WTC11 (cell line): ENCODE measurements at regions not wholly inside any gene's neighbourhood (a gene's known extent, or its start where the extent isn't known, plus 50 kb on each side); places are given as distances from the start of the nearest gene placed in this dataset.

Experiments used
- ATAC-seq: fragments of 200-7000 bp; cut with Tn5 transposase; 2 replicates; pipeline ENCODE4 v1.10.0; 2021; ENCODE audit warnings: mild to moderate bottlenecking, moderate library complexity
- CTCF ChIA-PET: fragments of 300-600 bp; sonication (Branson Sonifier 250); formaldehyde crosslinking; loops from one replicate; lab custom pipeline; 2021; ENCODE audit warnings: antibody characterized with exemption; lab: Charles Lee
- POLR2A ChIA-PET: fragments of 350-600 bp; sonication (Branson Sonifier 250); formaldehyde crosslinking; loops from one replicate; lab custom pipeline; 2021; ENCODE audit warnings: antibody characterized with exemption; lab: Charles Lee
- DNase-seq: peaks from one replicate; pipeline ENCODE4 v3.0.0; 2021; ENCODE audit warnings: low spot score
- H3K27ac Mint-ChIP-seq: 2 replicates; pipeline ENCODE4 v1.8.0; 2021; ENCODE audit warnings: mixed read lengths
- H3K27me3 Mint-ChIP-seq: 2 replicates; pipeline ENCODE4 v1.8.0; 2021; ENCODE audit warnings: low read depth, mild to moderate bottlenecking, moderate library complexity, mixed read lengths
- H3K36me3 Mint-ChIP-seq: 2 replicates; pipeline ENCODE4 v1.8.0; 2021; ENCODE audit warnings: mixed read lengths
- H3K4me1 Mint-ChIP-seq: 2 replicates; pipeline ENCODE4 v1.8.0; 2022; ENCODE audit warnings: mixed read lengths
- H3K4me3 Mint-ChIP-seq: 2 replicates; pipeline ENCODE4 v1.8.0; 2021; ENCODE audit warnings: mild to moderate bottlenecking, moderate library complexity, mixed read lengths
- H3K9me3 Mint-ChIP-seq: 2 replicates; pipeline ENCODE4 v1.8.0; 2021; ENCODE audit warnings: mixed read lengths
- CBFB ChIP-seq: sonication (generic); formaldehyde crosslinking; IDR thresholded peaks from 2 replicates; pipeline ENCODE4 v1.8.1; 2022; ENCODE audit warnings: mild to moderate bottlenecking, low read depth, missing genetic modification reagents
- CREB1 ChIP-seq: sonication (generic); formaldehyde crosslinking; IDR thresholded peaks from 2 replicates; pipeline ENCODE4 v1.8.0; 2023; ENCODE audit warnings: mild to moderate bottlenecking, missing genetic modification reagents
- ELF4 ChIP-seq: sonication (generic); formaldehyde crosslinking; IDR thresholded peaks from 2 replicates; pipeline ENCODE4 v1.8.1; 2022; ENCODE audit warnings: low read depth, mild to moderate bottlenecking, moderate library complexity, missing genetic modification reagents
- FOXJ3 ChIP-seq: sonication (generic); formaldehyde crosslinking; IDR thresholded peaks from 2 replicates; pipeline ENCODE4 v1.9.0; 2021; ENCODE audit warnings: missing genetic modification reagents, mild to moderate bottlenecking, borderline replicate concordance
- FOXP1 ChIP-seq: sonication (generic); formaldehyde crosslinking; IDR thresholded peaks from 2 replicates; pipeline ENCODE4 v1.8.0; 2022; ENCODE audit warnings: missing genetic modification reagents, mild to moderate bottlenecking, moderate library complexity, borderline replicate concordance
- GABPB1 ChIP-seq: sonication (generic); formaldehyde crosslinking; IDR thresholded peaks from 2 replicates; pipeline ENCODE4 v1.8.1; 2023; ENCODE audit warnings: mild to moderate bottlenecking, missing genetic modification reagents
- GTF2I ChIP-seq: fragments of 250-450 bp; sonication (Bioruptor Pico); conservative IDR thresholded peaks from 2 replicates; pipeline ENCODE4 v1.4.0; 2021; ENCODE audit warnings: mild to moderate bottlenecking
- HMGA2 ChIP-seq: fragments of 250-450 bp; sonication (Bioruptor Pico); IDR thresholded peaks from 2 replicates; pipeline ENCODE4 v1.4.0; 2021; ENCODE audit warnings: mild to moderate bottlenecking, moderate library complexity
- MXD4 ChIP-seq: fragments of 250-450 bp; sonication (Bioruptor Pico); IDR thresholded peaks from 2 replicates; pipeline ENCODE4 v1.8.0; 2021; ENCODE audit warnings: mild to moderate bottlenecking, moderate library complexity, borderline replicate concordance
- MYBL2 ChIP-seq: sonication (generic); formaldehyde crosslinking; IDR thresholded peaks from 2 replicates; pipeline ENCODE4 v1.8.1; 2023; ENCODE audit warnings: mild to moderate bottlenecking, moderate library complexity, missing genetic modification reagents
- NFYB ChIP-seq: sonication (generic); formaldehyde crosslinking; conservative IDR thresholded peaks from 2 replicates; pipeline ENCODE4 v1.8.0; 2022; ENCODE audit warnings: low read depth, missing genetic modification reagents
- OVOL2 ChIP-seq: fragments of 250-450 bp; sonication (Bioruptor Pico); IDR thresholded peaks from 2 replicates; pipeline ENCODE4 v1.9.0; 2021; ENCODE audit warnings: mild to moderate bottlenecking, borderline replicate concordance
- RELA ChIP-seq: sonication (generic); formaldehyde crosslinking; IDR thresholded peaks from 2 replicates; pipeline ENCODE4 v1.8.1; 2022; ENCODE audit warnings: missing genetic modification reagents, mild to moderate bottlenecking, borderline replicate concordance
- SOX15 ChIP-seq: fragments of 250-450 bp; sonication (Bioruptor Pico); IDR thresholded peaks from 2 replicates; pipeline ENCODE4 v1.9.0; 2021; ENCODE audit warnings: mild to moderate bottlenecking
- TEAD4 ChIP-seq: sonication (generic); formaldehyde crosslinking; IDR thresholded peaks from 2 replicates; pipeline ENCODE4 v1.8.0; 2022; ENCODE audit warnings: mild to moderate bottlenecking, missing genetic modification reagents
- ZBTB21 ChIP-seq: sonication (generic); formaldehyde crosslinking; IDR thresholded peaks from 2 replicates; pipeline ENCODE4 v1.8.1; 2023; ENCODE audit warnings: mild to moderate bottlenecking, missing genetic modification reagents, borderline replicate concordance
- ZNF138 ChIP-seq: sonication (generic); formaldehyde crosslinking; conservative IDR thresholded peaks from 2 replicates; pipeline ENCODE4 v1.8.1; 2022; ENCODE audit warnings: mild to moderate bottlenecking, moderate library complexity, missing genetic modification reagents
- ZNF263 ChIP-seq: sonication (generic); formaldehyde crosslinking; IDR thresholded peaks from 2 replicates; pipeline ENCODE4 v1.8.1; 2022; ENCODE audit warnings: low read depth, mild to moderate bottlenecking, moderate library complexity, missing genetic modification reagents
- ZNF317 ChIP-seq: sonication (generic); formaldehyde crosslinking; IDR thresholded peaks from 2 replicates; pipeline ENCODE4 v1.8.1; 2023; ENCODE audit warnings: low read depth, mild to moderate bottlenecking, moderate library complexity, missing genetic modification reagents, borderline replicate concordance
- ZNF423 ChIP-seq: fragments of 250-450 bp; sonication (Bioruptor Pico); IDR thresholded peaks from 2 replicates; pipeline ENCODE4 v2.1.2; 2022; ENCODE audit warnings: mild to moderate bottlenecking, moderate library complexity
- ZNF671 ChIP-seq: fragments of 250-450 bp; sonication (Bioruptor Pico); IDR thresholded peaks from 2 replicates; pipeline ENCODE4 v1.8.0; 2021; ENCODE audit warnings: mild to moderate bottlenecking
- TF ChIP-seq, protein P1 (sequence below): fragments of 200-600 bp; IDR thresholded peaks from 2 replicates; pipeline ENCODE4 v1.8.0; 2022; ENCODE audit warnings: antibody characterized with exemption
- TF ChIP-seq, protein P2 (sequence below): sonication (generic); formaldehyde crosslinking; IDR thresholded peaks from 2 replicates; pipeline ENCODE4 v1.8.1; 2023; ENCODE audit warnings: mild to moderate bottlenecking, missing genetic modification reagents, moderate library complexity
- TF ChIP-seq, protein P3 (sequence below): sonication (generic); formaldehyde crosslinking; conservative IDR thresholded peaks from 2 replicates; pipeline ENCODE4 v1.8.1; 2023; ENCODE audit warnings: mild to moderate bottlenecking, low read depth, missing genetic modification reagents, moderate library complexity
- TF ChIP-seq, protein P4 (sequence below): sonication (generic); formaldehyde crosslinking; IDR thresholded peaks from 2 replicates; pipeline ENCODE4 v1.8.0; 2023; ENCODE audit warnings: missing genetic modification reagents
- TF ChIP-seq, protein P5 (sequence below): fragments of 250-450 bp; sonication (Bioruptor Pico); conservative IDR thresholded peaks from 2 replicates; pipeline ENCODE4 v1.9.0; 2021; ENCODE audit warnings: mild to moderate bottlenecking
- TF ChIP-seq, protein P6 (sequence below): sonication (generic); formaldehyde crosslinking; IDR thresholded peaks from 2 replicates; pipeline ENCODE4 v1.8.0; 2022; ENCODE audit warnings: mild to moderate bottlenecking, missing genetic modification reagents

DNA sequence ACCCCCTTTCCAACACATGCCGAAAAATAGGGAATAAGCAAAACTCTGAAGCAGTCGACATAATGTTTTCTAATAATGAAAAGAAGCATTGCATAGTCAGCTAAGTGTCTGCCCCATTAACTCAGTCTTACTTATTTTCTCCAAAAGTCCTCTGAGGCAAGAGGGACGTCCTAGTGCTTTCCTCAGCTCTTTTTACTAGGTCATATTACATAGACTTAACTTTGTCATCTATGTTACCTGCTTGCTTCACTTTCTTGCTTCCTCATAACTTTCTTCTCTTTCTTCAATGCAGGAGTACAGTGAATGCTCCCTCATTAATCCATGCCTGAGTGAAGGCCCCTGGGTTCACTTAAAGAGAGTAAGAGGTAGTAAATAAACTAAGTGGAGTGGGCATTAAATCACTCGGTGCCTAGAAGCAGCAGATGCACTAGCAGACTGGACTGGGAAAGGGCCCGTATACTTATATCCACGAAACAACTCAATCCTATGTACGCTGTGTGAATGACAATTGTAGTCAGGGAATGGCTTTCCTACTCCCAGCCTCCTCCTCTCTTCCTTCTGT lies 210.5 kb upstream of the SPAG17 start:
- ATAC-seq, result no peak
- CTCF ChIA-PET, result no interaction called here
- Mint-ChIP-seq H3K27me3 (no peaks in the 10 kb centered on the region), H3K36me3 (no peaks in the 10 kb centered on the region), H3K27ac (no peak overlapping the region), H3K9me3 (no peaks in the 10 kb centered on the region; the same call in 1 of the 2 replicates), H3K4me1 (no peaks in the 10 kb centered on the region)
- no peak for TF ChIP-seq SOX15
- TF ChIP-seq FOXP1 (CRISPR knock-in tag), result no peak
- TF ChIP-seq, protein P1, sequence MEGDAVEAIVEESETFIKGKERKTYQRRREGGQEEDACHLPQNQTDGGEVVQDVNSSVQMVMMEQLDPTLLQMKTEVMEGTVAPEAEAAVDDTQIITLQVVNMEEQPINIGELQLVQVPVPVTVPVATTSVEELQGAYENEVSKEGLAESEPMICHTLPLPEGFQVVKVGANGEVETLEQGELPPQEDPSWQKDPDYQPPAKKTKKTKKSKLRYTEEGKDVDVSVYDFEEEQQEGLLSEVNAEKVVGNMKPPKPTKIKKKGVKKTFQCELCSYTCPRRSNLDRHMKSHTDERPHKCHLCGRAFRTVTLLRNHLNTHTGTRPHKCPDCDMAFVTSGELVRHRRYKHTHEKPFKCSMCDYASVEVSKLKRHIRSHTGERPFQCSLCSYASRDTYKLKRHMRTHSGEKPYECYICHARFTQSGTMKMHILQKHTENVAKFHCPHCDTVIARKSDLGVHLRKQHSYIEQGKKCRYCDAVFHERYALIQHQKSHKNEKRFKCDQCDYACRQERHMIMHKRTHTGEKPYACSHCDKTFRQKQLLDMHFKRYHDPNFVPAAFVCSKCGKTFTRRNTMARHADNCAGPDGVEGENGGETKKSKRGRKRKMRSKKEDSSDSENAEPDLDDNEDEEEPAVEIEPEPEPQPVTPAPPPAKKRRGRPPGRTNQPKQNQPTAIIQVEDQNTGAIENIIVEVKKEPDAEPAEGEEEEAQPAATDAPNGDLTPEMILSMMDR, result no peak
- no peak for TF ChIP-seq ELF4 (CRISPR knock-in tag)
- no peak for TF ChIP-seq CREB1
- no peak for TF ChIP-seq CBFB (CRISPR knock-in tag)
- no peak for TF ChIP-seq MXD4 (CRISPR knock-in tag)
- TF ChIP-seq FOXJ3 (CRISPR knock-in tag), result no peak
- TF ChIP-seq, protein P2, sequence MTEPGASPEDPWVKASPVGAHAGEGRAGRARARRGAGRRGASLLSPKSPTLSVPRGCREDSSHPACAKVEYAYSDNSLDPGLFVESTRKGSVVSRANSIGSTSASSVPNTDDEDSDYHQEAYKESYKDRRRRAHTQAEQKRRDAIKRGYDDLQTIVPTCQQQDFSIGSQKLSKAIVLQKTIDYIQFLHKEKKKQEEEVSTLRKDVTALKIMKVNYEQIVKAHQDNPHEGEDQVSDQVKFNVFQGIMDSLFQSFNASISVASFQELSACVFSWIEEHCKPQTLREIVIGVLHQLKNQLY (CRISPR knock-in tag), result no peak
- TF ChIP-seq ZBTB21, result no peak
- no peak for TF ChIP-seq ZNF671
- TF ChIP-seq, all 79 proteins: peak for 0
- POLR2A ChIA-PET, result no interaction called here
- DNase-seq, result no peak
- no peak overlapping the region for H3K4me3 Mint-ChIP-seq

DNA sequence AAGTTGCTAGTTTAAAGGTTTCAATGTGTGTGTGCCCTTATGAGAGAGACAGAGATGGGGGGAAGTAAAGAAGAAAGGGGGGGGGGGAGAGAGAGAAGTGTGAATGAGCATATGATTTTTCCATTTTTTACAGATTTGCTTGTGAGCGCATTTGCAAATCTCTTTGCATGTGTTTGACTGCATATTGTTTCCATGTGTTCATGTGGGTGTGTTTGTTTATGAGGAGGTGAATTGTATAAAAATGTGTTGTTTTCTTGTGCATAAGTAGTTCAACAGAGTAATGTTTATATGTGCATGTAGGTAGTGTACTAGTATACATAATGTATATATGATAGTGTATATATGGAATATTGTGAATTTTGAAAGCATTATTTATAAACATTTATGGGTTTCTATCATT lies 205.9 kb upstream of the SPAG17 start:
- DNase-seq, result no peak
- ATAC-seq, result no peak
- 0 out of 2 replicates have a peak, but pooled peaks cover 4% of the 10 kb centered on the region for H3K4me1 Mint-ChIP-seq
- H3K9me3 Mint-ChIP-seq, result no peaks in the 10 kb centered on the region
- H3K27me3 Mint-ChIP-seq, result no peaks in the 10 kb centered on the region
- CTCF ChIA-PET, result no interaction called here
- no peak overlapping the region for H3K4me3 Mint-ChIP-seq
- no peaks in the 10 kb centered on the region for H3K36me3 Mint-ChIP-seq
- H3K27ac Mint-ChIP-seq, result no peak overlapping the region
- POLR2A ChIA-PET, result no interaction called here
- no peak for TF ChIP-seq TEAD4 (CRISPR knock-in tag)
- TF ChIP-seq OVOL2 (CRISPR knock-in tag), result no peak
- TF ChIP-seq, protein P3, sequence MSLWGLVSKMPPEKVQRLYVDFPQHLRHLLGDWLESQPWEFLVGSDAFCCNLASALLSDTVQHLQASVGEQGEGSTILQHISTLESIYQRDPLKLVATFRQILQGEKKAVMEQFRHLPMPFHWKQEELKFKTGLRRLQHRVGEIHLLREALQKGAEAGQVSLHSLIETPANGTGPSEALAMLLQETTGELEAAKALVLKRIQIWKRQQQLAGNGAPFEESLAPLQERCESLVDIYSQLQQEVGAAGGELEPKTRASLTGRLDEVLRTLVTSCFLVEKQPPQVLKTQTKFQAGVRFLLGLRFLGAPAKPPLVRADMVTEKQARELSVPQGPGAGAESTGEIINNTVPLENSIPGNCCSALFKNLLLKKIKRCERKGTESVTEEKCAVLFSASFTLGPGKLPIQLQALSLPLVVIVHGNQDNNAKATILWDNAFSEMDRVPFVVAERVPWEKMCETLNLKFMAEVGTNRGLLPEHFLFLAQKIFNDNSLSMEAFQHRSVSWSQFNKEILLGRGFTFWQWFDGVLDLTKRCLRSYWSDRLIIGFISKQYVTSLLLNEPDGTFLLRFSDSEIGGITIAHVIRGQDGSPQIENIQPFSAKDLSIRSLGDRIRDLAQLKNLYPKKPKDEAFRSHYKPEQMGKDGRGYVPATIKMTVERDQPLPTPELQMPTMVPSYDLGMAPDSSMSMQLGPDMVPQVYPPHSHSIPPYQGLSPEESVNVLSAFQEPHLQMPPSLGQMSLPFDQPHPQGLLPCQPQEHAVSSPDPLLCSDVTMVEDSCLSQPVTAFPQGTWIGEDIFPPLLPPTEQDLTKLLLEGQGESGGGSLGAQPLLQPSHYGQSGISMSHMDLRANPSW (CRISPR knock-in tag), result no peak
- no peak for TF ChIP-seq NFYB (CRISPR knock-in tag)
- TF ChIP-seq GABPB1 (CRISPR knock-in tag), result no peak
- TF ChIP-seq, protein P4, sequence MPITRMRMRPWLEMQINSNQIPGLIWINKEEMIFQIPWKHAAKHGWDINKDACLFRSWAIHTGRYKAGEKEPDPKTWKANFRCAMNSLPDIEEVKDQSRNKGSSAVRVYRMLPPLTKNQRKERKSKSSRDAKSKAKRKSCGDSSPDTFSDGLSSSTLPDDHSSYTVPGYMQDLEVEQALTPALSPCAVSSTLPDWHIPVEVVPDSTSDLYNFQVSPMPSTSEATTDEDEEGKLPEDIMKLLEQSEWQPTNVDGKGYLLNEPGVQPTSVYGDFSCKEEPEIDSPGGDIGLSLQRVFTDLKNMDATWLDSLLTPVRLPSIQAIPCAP, result no peak
- TF ChIP-seq, protein P1, result no peak
- no peak for TF ChIP-seq ZNF423 (CRISPR knock-in tag)
- no peak for TF ChIP-seq ZNF317 (CRISPR knock-in tag)
- TF ChIP-seq, protein P5, sequence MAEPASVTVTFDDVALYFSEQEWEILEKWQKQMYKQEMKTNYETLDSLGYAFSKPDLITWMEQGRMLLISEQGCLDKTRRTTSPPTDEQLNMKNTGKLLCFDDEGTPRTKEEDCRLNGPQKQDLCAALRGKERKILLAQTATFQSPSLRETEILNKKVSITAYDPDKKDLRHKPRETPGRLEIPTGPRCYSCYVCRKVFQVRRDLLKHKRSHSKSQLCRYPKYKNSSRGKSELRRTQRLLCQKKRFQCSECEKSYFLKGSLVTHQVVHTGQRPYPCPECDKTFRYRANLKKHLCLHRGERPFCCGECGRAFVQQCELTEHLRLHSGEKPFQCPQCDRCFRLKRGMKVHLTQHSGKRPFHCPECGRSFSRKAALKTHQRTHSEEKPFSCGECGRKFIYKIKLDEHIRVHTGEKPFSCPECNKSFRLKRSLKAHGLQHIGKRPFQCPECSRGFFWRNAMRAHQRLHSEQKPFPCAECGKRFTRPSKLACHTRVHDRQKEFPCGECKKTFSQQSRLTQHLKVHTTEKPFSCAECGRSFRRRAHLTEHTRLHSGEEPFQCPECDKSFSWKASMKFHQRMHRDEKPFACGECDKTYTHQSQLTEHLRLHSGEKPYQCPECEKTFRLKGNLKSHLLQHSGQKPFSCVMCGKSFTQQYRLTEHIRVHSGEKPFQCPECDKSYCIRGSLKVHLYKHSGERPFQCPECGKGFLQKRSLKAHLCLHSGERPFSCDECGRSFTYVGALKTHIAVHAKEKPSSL, result no peak
- TF ChIP-seq ZNF263 (CRISPR knock-in tag), result no peak
- no peak for TF ChIP-seq ZNF138 (CRISPR knock-in tag)
- no peak for TF ChIP-seq GTF2I (CRISPR knock-in tag)
- no peak for TF ChIP-seq RELA (CRISPR knock-in tag)
- TF ChIP-seq MYBL2 (CRISPR knock-in tag), result no peak
- TF ChIP-seq HMGA2 (CRISPR knock-in tag), result no peak
- TF ChIP-seq, protein P6, sequence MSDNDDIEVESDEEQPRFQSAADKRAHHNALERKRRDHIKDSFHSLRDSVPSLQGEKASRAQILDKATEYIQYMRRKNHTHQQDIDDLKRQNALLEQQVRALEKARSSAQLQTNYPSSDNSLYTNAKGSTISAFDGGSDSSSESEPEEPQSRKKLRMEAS, result no peak
